OCI-LY1 (cell line): ENCODE measurements at regions not wholly inside any gene's neighbourhood (a gene's known extent, or its start where the extent isn't known, plus 50 kb on each side); places are given as distances from the start of the nearest gene placed in this dataset.
"Not testable (repeated sequence)": the region's sequence is repeated elsewhere in the genome, so short reads cannot be mapped to it uniquely, and the experiment has no call there.

Experiments used
- H2AFZ ChIP-seq: fragments of 200-600 bp; sonication (generic), shearing (Covaris generic); 2 replicates; pipeline ENCODE4 v1.6.0; 2014; ENCODE audit warnings: antibody characterized with exemption, mild to moderate bottlenecking, low read length
- H3F3A ChIP-seq: fragments of 200-600 bp; sonication (generic), shearing (Covaris generic); 2 replicates; pipeline ENCODE4 v1.6.0; 2014; ENCODE audit warnings: mild to moderate bottlenecking, antibody characterized with exemption, low read length, moderate library complexity; ENCODE audit not compliant: insufficient read depth
- H3K27ac ChIP-seq: fragments of 200-600 bp; sonication (generic); 2 replicates; pipeline ENCODE4 v1.5.1; 2014; ENCODE audit warnings: low read length, mixed run types, mild to moderate bottlenecking, low read depth; ENCODE audit not compliant: poor library complexity, severe bottlenecking
- H3K27me3 ChIP-seq: fragments of 200-600 bp; sonication (generic); 2 replicates; pipeline ENCODE4 v1.6.0; 2014; ENCODE audit warnings: antibody characterized with exemption, mild to moderate bottlenecking, low read length, moderate library complexity; ENCODE audit not compliant: insufficient read depth
- H3K36me3 ChIP-seq: fragments of 200-600 bp; sonication (generic); 2 replicates; pipeline ENCODE4 v1.6.1; 2014; ENCODE audit warnings: mild to moderate bottlenecking, antibody characterized with exemption, low read length, moderate library complexity, mixed read lengths; ENCODE audit not compliant: insufficient read depth
- H3K4me1 ChIP-seq: fragments of 200-600 bp; sonication (generic); 2 replicates; pipeline ENCODE4 v1.5.1; 2014; ENCODE audit warnings: mild to moderate bottlenecking, low read length, moderate library complexity; ENCODE audit not compliant: insufficient read depth, severe bottlenecking
- H3K4me2 ChIP-seq: fragments of 200-600 bp; sonication (generic), shearing (Covaris generic); 2 replicates; pipeline ENCODE4 v1.6.1; 2014; ENCODE audit warnings: low read length
- H3K4me3 ChIP-seq: fragments of 200-600 bp; sonication (generic); 2 replicates; pipeline ENCODE4 v1.5.1; 2014; ENCODE audit warnings: low read length, low read depth, mild to moderate bottlenecking, mixed read lengths; ENCODE audit not compliant: poor library complexity, severe bottlenecking
- H3K79me2 ChIP-seq: fragments of 200-600 bp; shearing (Covaris generic); 2 replicates; pipeline ENCODE4 v1.6.1; 2016; ENCODE audit warnings: mixed run types, low read length, mixed read lengths; ENCODE audit not compliant: insufficient read depth
- H3K9ac ChIP-seq: fragments of 200-600 bp; sonication (generic), shearing (Covaris generic); 2 replicates; pipeline ENCODE4 v1.6.1; 2014; ENCODE audit warnings: mild to moderate bottlenecking, low read length, mixed read lengths
- H3K9me2 ChIP-seq: fragments of 200-600 bp; sonication (generic), shearing (Covaris generic); 2 replicates; pipeline ENCODE4 v1.6.1; 2014; ENCODE audit warnings: low read depth, mild to moderate bottlenecking, low read length, mixed read lengths
- H3K9me3 ChIP-seq: fragments of 200-600 bp; shearing (Covaris generic); 2 replicates; pipeline ENCODE4 v1.6.1; 2014; ENCODE audit warnings: low read length, mixed read lengths
- H4K20me1 ChIP-seq: fragments of 200-600 bp; sonication (generic), shearing (Covaris generic); 2 replicates; pipeline ENCODE4 v1.6.0; 2016; ENCODE audit warnings: mild to moderate bottlenecking, low read length; ENCODE audit not compliant: insufficient read depth
- CTCF ChIP-seq: fragments of 200-600 bp; sonication (generic), shearing (Covaris generic); IDR thresholded peaks from 2 replicates; pipeline ENCODE4 v1.5.1; 2017; ENCODE audit warnings: mild to moderate bottlenecking, antibody characterized with exemption, low read length, moderate library complexity, mixed read lengths
- EZH2 ChIP-seq: fragments of 200-600 bp; sonication (generic), shearing (Covaris generic); IDR thresholded peaks from 2 replicates; pipeline ENCODE4 v1.8.0; 2017; ENCODE audit warnings: borderline replicate concordance, mixed run types, mild to moderate bottlenecking, antibody characterized with exemption, low read length, moderate library complexity, mixed read lengths

GRCh38 chr3:27049792-27050191 is 319.4 kb downstream of the NEK10 start:
- no peaks in the 10 kb centered on the region for H3K36me3 ChIP-seq
- H4K20me1 ChIP-seq = no peaks in the 10 kb centered on the region
- no peak overlapping the region for H3K9ac ChIP-seq
- no peak overlapping the region for H3K4me2 ChIP-seq
- H3K79me2 ChIP-seq = no peaks in the 10 kb centered on the region
- H2AFZ ChIP-seq = no peak overlapping the region
- H3K9me3 ChIP-seq = no peaks in the 10 kb centered on the region
- no peak overlapping the region for H3K4me3 ChIP-seq
- H3K27me3 ChIP-seq = no peaks in the 10 kb centered on the region
- no peaks in the 10 kb centered on the region for H3K4me1 ChIP-seq
- H3K27ac ChIP-seq = no peak overlapping the region
- H3F3A ChIP-seq = no peaks in the 10 kb centered on the region
- H3K9me2 ChIP-seq = no peaks in the 10 kb centered on the region
- TF ChIP-seq CTCF = no peak
- no peak for TF ChIP-seq EZH2

- not testable (repeated sequence) for H3K9me3 ChIP-seq, H4K20me1 ChIP-seq, H3K9ac ChIP-seq, H3K9me2 ChIP-seq, H3K36me3 ChIP-seq, H2AFZ ChIP-seq, H3K27me3 ChIP-seq, H3K79me2 ChIP-seq, H3K27ac ChIP-seq, H3K4me2 ChIP-seq, H3K4me1 ChIP-seq, H3F3A ChIP-seq, H3K4me3 ChIP-seq
Observed at GRCh38 chr3:27051527-27051926, 317.7 kb downstream of the NEK10 start.

- no peak for TF ChIP-seq CTCF
- no peak for TF ChIP-seq EZH2
- H4K20me1 ChIP-seq = no peaks in the 10 kb centered on the region
- H3F3A ChIP-seq = no peaks in the 10 kb centered on the region
- H3K79me2 ChIP-seq = no peaks in the 10 kb centered on the region
- H3K27ac ChIP-seq = no peak overlapping the region
- no peak overlapping the region for H2AFZ ChIP-seq
- no peaks in the 10 kb centered on the region for H3K4me1 ChIP-seq
- no peaks in the 10 kb centered on the region for H3K36me3 ChIP-seq
- no peak overlapping the region for H3K4me3 ChIP-seq
- H3K9ac ChIP-seq = no peak overlapping the region
- H3K9me3 ChIP-seq = no peaks in the 10 kb centered on the region
- no peaks in the 10 kb centered on the region for H3K27me3 ChIP-seq
- H3K9me2 ChIP-seq = no peaks in the 10 kb centered on the region
- no peak overlapping the region for H3K4me2 ChIP-seq
Observed at GRCh38 chr3:27056326-27056725, 312.9 kb downstream of the NEK10 start.

GRCh38 chr3:27059489-27059888 is 309.7 kb downstream of the NEK10 start:
- no peaks in the 10 kb centered on the region for H3F3A ChIP-seq
- H3K4me1 ChIP-seq = no peaks in the 10 kb centered on the region

More at GRCh38 chr3:27059489-27059888, 309.7 kb downstream of the NEK10 start:
- Histone ChIP-seq H3K27ac (no peak overlapping the region), H4K20me1 (no peaks in the 10 kb centered on the region), H3K27me3 (no peaks in the 10 kb centered on the region), H3K36me3 (no peaks in the 10 kb centered on the region), H3K9ac (no peak overlapping the region), H2AFZ (no peak overlapping the region), H3K9me3 (no peaks in the 10 kb centered on the region), H3K9me2 (no peaks in the 10 kb centered on the region), H3K4me2 (no peak overlapping the region), H3K79me2 (no peaks in the 10 kb centered on the region), H3K4me3 (no peak overlapping the region)
- TF ChIP-seq CTCF (no peak), EZH2 (no peak)
